ENCODE measurements at regions not wholly inside any gene's neighbourhood (a gene's known extent, or its start where the extent isn't known, plus 50 kb on each side); places are given as distances from the start of the nearest gene placed in this dataset.

DNA sequence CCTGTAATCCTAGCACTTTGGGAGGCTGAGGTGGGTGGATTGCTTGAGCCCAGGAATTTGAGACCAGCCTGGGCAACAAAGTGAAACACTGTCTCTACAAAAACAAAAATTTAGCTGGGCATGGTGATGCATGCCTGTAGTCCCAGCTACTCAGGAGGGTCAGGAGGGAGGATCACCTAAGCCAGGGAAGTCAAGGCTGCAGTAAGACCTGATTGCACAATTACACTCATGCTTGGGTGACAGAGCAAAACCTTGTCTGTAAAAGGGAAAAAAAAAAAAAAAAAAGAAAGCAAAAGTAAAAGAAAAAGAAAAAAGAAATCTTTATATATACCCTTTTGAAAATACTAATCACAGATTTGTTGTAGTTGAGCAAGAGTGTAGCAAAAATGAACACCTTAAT lies 801.0 kb upstream of the IGFBP7 start:
- in situ Hi-C loops (cut with HindIII; ENCODE audit: low pct_ligation_motif_present, low sequenced_read_pairs) = no loop called here
- TF ChIP-seq CTCF (IDR thresholded peaks at IDR 0.05; ENCODE audit: low read depth, low read length, missing control alignments) = no peak
- Histone ChIP-seq H3K4me3 (ENCODE audit: low read depth, low read length) (no peak overlapping the region), H3K27me3 (replicated peaks) (no peaks in the 10 kb centered on the region), H3K36me3 (replicated peaks) (no peaks in the 10 kb centered on the region), H3K27ac (no peak overlapping the region)
- DNase-seq = no peak

DNA sequence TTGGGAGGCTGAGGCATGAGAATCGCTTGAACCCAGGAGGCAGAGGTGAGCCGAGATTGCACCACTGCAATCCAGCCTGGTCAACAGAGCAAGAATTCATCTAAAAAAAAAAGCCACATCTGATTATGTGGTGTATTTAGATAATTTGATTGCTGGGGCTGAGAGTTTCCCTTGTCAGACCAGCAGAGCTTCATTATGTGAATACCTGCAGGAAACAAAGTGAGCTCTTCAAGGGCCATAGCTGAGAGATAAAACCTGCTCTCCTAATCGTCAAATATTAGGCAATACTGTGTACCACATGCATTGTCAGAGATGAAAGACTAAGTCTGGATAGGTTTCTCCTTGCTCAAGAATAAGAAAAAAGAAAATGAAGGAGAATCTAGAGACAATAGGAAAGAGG lies 800.0 kb upstream of the IGFBP7 start:
- no peak for DNase-seq
- TF ChIP-seq CTCF (IDR thresholded peaks at IDR 0.05; ENCODE audit: low read depth, low read length, missing control alignments) = no peak
- no peak overlapping the region for H3K27ac ChIP-seq
- in situ Hi-C loops (cut with HindIII; ENCODE audit: low pct_ligation_motif_present, low sequenced_read_pairs) = no loop called here
- no peak overlapping the region for H3K4me3 ChIP-seq (ENCODE audit: low read depth, low read length)
- no peaks in the 10 kb centered on the region for H3K27me3 ChIP-seq (replicated peaks)
- no peaks in the 10 kb centered on the region for H3K36me3 ChIP-seq (replicated peaks)

DNA sequence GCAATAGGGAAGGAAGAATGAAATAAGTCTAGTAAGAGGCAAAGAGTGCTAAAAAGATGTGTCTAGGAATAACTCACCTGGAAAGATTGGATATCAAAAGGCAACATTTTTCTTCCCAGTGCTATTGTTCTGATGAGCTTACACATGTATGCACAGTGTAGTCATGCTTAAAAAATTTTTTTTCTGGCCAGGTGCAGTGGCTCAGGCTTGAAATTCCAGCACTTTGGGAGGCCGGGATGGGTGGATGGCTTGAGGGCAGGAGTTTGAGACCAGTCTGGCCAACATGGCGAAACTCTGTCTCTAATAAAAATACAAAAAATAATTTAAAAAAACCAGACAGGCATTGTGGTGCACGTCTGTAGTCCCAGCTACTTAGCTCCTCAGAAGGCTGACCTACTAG lies 795.8 kb upstream of the IGFBP7 start:
- Histone ChIP-seq H3K36me3 (replicated peaks) (no peaks in the 10 kb centered on the region), H3K27ac (no peak overlapping the region), H3K4me3 (ENCODE audit: low read depth, low read length) (no peak overlapping the region), H3K27me3 (replicated peaks) (no peaks in the 10 kb centered on the region)
- in situ Hi-C loops (cut with HindIII; ENCODE audit: low pct_ligation_motif_present, low sequenced_read_pairs) = no loop called here
- TF ChIP-seq CTCF (IDR thresholded peaks at IDR 0.05; ENCODE audit: low read depth, low read length, missing control alignments) = no peak
- no peak for DNase-seq

DNA sequence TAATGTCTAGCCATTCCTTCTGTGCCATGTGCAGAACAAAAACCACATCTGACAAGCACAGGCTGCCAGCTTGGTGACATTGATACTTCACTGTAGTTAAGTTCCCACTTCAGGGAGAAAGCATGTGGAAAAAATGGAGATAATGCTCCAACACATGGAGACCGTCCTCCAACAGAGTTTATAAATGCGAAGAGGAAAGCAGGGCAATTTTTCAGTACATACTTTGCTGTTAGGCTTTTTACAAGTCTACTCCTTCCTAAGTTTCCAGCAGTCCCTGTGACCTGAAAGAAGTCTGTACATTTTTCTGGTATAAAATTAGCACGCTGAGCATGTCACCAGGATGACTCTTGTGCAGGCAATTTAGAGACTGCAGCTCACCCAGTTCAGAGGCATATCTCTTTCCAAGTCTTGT lies 766.9 kb upstream of the IGFBP7 start:
- H3K27me3 ChIP-seq (replicated peaks) = no peaks in the 10 kb centered on the region
- no peak overlapping the region for H3K27ac ChIP-seq
- in situ Hi-C loops (cut with HindIII; ENCODE audit: low pct_ligation_motif_present, low sequenced_read_pairs) = no loop called here
- no peak for DNase-seq
- H3K4me3 ChIP-seq (ENCODE audit: low read depth, low read length) = no peak overlapping the region
- no peak for TF ChIP-seq CTCF (IDR thresholded peaks at IDR 0.05; ENCODE audit: low read depth, low read length, missing control alignments)
- no peaks in the 10 kb centered on the region for H3K36me3 ChIP-seq (replicated peaks)

DNA sequence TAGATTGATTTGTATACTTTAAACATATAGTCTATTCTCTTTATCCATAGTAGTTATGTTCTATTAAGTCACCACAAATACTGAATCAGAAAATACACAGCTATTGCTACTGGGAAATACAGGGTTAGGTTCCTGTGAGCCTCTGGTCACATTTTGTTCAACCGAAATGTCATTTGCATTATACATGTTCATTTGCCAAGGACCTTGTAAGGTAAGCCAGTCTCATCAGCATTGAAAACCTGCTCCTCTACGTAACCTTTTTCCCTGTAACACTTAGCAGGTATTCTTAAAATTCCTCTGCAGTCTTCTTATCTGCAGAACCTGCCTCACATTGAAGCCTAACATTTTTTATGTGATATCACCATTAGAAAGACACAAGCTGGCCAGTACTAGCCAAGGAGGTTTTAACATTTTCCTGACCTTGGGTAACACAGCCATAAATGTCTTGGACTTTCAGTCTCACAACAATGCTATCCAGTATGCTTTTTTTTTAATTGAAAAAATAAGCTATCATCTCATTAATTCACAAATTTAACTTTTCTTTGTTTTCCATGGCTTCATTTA lies 765.7 kb upstream of the IGFBP7 start:
- H3K27ac ChIP-seq = no peak overlapping the region
- DNase-seq = no peak
- H3K27me3 ChIP-seq (replicated peaks) = no peaks in the 10 kb centered on the region
- H3K36me3 ChIP-seq (replicated peaks) = no peaks in the 10 kb centered on the region
- TF ChIP-seq CTCF (IDR thresholded peaks at IDR 0.05; ENCODE audit: low read depth, low read length, missing control alignments) = no peak
- no peak overlapping the region for H3K4me3 ChIP-seq (ENCODE audit: low read depth, low read length)
- in situ Hi-C loops (cut with HindIII; ENCODE audit: low pct_ligation_motif_present, low sequenced_read_pairs) = no loop called here

DNA sequence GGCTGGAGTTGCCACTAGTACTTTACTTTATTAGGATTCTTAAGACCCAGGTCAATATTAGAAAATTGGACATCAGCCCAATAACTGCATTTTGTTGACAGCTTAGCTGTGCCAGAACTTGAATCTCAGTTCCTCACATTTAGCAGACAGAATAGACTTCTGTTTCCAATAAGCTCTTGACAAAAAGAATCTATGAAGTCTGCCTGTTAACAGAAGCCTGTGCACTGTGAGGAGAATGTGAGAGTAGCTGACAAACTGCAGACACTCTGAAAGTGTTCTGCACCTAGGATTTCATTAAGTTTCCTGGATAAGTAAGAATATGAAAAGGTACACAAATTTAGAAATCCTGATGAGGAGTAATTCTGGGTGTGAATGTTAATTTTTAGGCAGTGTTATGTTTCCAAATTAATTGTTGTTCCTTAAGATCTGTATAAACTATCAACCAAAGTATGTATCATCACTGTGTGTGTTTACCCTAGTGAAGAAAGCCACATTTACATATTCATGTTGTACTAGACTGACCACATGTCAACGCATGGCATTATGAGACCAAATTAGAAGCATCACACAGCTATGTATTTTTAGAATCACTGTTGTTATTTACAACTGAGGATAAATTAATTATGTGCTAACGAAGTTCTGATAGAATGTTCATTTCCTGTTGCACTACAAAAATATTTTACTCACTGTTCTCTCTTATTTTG lies 756.4 kb upstream of the IGFBP7 start:
- Histone ChIP-seq H3K4me3 (ENCODE audit: low read depth, low read length) (no peak overlapping the region), H3K27ac (no peak overlapping the region), H3K27me3 (replicated peaks) (no peaks in the 10 kb centered on the region), H3K36me3 (replicated peaks) (no peaks in the 10 kb centered on the region)
- in situ Hi-C loops (cut with HindIII; ENCODE audit: low pct_ligation_motif_present, low sequenced_read_pairs) = no loop called here
- no peak for DNase-seq
- TF ChIP-seq CTCF (IDR thresholded peaks at IDR 0.05; ENCODE audit: low read depth, low read length, missing control alignments) = no peak

Data from brain microvascular endothelial cell (primary cell).